HG03039 (cell line): ENCODE measurements at regions not wholly inside any gene's neighbourhood (a gene's known extent, or its start where the extent isn't known, plus 50 kb on each side); places are given as distances from the start of the nearest gene placed in this dataset.
"Not testable (repeated sequence)": the region's sequence is repeated elsewhere in the genome, so short reads cannot be mapped to it uniquely, and the experiment has no call there.

Source experiments
- ATAC-seq: cut with Tn5 transposase; IDR thresholded peaks from one replicate; pipeline ENCODE4 v1.9.1; 2021; ENCODE audit warnings: mild to moderate bottlenecking, moderate library complexity; ENCODE audit not compliant: unreplicated experiment

DNA sequence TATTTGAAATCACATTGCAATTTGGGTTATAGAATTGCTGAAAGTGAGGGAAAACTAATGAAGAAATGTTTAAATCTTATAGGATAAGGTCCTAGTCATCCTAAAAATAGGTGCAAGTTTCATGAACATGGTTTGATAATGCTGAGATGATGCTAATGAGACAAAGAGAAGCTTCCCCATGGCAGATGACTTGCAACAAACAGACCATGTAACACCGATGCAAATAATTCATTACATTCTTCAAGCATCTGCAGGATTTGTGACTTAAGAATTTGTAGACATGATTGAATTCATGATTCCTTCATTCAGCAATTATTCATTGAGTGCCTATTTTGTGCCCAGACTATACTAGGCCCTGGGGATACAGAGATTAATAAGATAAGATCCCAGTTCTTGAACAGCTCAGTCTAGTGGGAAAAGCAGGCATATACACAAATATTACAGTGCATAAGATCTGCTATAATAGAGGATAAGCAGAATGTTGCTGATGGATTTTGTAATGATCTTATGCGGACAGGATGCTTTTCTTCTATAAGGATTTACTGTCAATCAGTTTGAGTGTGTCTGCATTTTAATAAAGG, 367.9 kb upstream of the GBE1 start:
- no peak for ATAC-seq

DNA sequence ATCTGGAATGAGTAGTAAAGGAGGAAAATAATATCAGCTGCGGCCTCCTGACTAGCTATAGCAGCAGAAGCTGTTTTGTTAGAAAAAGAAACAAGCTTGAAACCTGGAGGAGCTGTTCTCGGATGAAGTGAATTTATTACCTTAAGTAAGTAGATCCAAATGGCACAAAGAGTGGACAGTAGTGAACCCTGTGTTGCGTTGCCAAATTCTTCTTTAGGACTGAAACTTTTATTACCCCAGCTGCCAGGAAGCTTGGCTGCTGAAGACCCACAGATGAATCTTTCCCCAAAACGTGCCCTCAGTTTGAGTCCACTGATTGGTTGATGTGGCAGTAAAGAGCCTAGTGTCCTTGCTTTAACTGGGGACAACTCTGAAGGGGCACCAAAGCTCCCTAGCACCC, 366.8 kb upstream of the GBE1 start:
- no peak for ATAC-seq

DNA sequence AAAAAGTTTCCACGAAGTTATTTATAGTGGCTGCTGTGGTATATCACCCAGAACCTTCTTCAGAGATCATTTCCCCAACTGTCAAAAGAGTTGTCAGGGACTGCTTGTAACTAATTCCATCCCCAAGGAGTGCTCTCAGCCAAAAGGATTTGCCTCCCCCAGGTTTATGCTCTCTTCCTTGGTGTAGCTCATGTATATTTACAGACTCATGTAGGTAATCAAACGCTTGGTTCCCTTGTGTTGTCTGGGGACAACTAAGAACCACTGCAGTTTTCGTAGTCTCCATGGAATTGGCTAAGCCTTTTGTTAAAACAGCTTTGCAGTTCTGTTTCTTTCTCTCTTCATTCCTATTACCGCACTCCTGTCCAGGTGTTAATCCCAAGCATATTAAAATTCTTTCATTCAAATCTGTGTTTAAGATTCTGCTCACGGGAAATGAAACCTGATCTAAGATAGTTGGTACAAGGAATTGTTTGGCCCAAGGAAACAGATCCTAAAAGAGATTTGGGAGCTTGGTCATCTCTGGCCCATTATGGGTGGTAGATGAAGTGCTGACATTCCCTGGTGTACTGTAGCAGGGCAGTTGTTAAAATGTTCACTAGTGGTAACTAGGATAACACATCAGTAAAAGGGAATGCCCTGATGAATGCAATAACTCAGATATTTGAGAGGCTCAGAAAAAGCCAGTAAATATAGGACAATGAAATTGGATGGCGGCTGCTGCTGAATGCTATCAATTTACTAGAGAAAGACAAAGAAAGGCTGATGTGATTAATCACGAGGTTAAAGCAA, 361.3 kb upstream of the GBE1 start:
- no peak for ATAC-seq

GRCh38 chr3:82114589-82114988, 353.1 kb upstream of the GBE1 start:
- no peak for ATAC-seq

DNA sequence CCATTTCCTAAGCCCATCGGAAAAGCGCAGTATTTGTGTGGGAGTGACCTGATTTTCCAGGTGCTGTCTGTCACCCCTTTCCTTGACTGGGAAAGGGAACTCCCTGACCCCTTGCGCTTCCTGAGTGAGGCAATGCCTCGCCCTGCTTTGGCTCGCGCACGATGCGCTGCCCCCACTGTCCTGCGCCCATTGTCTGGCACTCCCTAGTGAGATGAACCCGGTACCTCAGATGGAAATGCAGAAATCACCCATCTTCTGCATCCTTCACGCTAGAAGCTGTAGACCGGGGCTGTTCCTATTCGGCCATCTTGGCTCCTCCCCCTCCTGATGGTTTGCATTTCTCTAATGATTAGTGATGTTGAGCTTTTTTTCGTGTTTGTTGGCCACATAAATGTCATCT, 349.3 kb upstream of the GBE1 start:
- ATAC-seq, result not testable (repeated sequence)

- ATAC-seq, result no peak
Measured at GRCh38 chr3:82103241-82103640, 341.8 kb upstream of the GBE1 start.

- ATAC-seq, result no peak
Measured at GRCh38 chr3:82100378-82100777, 338.9 kb upstream of the GBE1 start.

DNA sequence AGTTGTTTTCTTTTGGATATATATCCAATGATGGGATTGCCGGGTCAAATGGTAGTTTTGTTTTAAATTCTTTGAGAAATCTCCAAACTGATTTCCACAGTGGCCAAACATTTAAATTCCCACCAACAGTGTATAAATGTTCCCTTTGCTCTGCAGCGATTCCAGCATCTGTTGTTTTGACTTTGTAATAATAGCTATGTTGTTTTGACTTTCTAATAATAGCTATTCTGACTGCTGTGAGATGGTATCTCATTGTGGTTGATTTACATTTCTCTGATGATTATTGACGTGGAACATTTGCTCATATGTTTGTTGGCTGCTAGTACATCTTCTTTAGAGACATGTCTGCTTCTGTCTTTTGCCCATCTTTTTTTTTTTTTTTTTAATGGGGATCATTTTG, 332.2 kb upstream of the GBE1 start:
- ATAC-seq, result no peak

DNA sequence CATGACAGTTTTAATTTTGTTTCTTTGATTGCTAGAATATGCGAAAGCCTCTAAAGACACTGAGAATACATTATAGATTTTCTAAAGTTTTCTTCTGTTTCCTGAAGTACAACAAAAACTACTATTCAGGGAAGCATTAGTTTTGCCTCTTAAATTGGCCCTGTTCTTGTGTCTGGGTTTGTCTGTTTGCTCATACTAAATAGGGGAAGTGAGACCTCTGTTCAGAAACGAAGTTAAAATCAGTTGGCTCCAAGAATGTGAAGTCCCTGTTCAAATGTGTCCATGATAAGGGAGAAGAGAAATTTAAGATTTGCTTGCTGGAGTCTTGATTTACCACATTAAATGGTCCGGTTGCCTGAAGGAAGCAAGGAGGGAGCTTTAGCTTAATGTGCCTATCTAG, 327.3 kb upstream of the GBE1 start:
- no peak for ATAC-seq

DNA sequence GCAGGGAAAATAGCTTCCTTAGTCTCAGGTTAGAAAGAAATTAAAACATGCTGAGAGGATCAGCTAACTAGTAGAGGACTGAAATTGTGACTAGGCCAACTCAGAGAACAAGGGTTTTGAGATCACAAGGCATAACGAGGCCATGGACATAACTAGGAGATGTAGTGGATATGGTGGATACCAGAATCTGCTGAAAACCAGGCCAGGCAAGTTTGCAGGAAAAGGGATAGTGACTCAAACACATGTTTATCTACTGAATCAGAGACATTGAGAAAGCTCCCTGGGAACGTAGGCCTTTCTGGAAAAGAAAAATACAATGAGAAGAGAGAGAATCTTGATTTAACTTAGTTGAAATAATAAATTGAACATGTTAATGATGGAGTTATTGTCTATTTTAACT, 326.5 kb upstream of the GBE1 start:
- no peak for ATAC-seq

- no peak for ATAC-seq
Measured at GRCh38 chr3:82085851-82086475, 324.5 kb upstream of the GBE1 start.

DNA sequence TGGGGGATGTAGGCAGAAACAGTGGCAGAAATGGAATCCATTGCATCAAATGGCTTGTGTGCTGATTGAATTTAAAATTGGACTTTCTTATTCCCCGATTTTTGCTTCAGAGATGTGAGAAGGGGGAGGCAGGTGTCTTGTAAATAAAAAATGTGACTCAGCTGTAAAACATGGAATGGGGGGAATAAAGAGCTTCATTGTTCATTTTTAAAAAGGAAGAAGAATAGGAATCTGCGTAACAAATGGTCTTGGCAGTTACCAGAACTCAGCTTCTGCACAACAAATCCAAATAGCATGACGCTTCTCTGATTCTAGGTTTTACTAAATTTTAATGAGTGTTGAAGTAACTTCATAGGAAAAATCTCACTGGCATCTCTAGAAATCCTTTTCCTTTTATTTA, 323.9 kb upstream of the GBE1 start:
- no peak for ATAC-seq

- no peak for ATAC-seq
Measured at GRCh38 chr3:82084824-82085223, 323.4 kb upstream of the GBE1 start.

GRCh38 chr3:82082796-82083195, 321.4 kb upstream of the GBE1 start:
- no peak for ATAC-seq

DNA sequence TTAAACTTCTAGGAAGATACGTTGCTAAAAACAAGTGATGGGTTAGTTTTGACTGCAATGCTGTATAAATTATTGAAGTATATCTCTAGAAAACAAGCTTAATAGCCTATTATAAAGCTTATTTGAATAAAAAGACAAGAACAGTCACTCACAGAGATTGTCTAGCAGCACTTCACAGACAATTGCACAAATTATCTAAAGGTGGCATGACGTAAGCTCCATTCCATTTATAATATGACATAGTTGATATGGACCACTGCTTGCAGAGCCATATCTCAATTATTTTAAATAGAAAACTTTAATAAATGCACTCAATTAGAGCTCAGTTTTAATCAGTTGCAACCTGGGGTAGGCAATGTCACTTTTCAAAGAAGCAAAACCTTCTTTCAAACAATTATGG, 319.9 kb upstream of the GBE1 start:
- ATAC-seq, result no peak

DNA sequence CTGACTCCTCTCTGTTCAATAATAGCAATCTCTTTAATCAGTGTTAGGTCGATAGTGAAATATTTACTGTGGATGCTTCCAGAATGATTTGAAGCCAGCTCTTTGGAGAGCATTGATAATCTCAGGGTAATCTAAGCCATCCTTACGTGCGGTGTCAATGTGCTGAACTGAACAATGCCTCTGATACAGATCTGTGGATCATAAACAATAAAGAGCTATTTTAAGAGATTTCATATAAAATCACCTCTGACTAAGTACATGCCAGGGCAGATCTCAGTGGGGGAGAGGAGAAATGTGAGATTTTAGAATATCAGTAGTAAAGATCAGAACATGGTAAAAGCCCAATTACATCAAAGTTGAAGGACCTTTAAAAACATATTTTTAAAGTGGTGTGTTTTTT, 319.3 kb upstream of the GBE1 start:
- no peak for ATAC-seq

GRCh38 chr3:82080261-82080660, 318.8 kb upstream of the GBE1 start:
- ATAC-seq, result no peak

DNA sequence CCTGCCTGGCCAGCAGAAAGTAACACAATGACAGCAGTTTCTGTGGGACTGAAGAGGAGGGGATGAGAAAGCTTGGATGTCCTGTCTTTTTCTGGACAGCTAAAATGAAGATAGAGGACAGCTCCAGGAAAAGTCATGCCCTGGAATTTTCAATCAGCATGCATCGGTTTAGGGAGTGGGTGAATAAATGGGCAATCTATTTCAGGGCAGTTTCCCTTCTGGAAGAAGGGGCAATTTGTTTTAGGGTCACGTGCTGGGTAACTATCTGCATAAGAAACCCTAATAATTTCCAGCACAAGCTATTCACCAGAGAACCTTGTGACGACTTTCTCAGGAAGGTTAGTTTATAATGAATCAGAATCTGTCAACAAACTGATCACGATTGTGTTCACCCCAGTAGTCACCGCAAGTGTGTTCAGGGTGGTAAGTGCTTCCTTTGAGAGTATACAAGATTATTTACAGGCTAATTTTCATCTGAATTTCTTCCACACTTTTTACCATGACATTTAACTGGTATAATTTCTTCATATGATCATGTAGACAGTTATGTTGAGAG, 318.0 kb upstream of the GBE1 start:
- no peak for ATAC-seq

DNA sequence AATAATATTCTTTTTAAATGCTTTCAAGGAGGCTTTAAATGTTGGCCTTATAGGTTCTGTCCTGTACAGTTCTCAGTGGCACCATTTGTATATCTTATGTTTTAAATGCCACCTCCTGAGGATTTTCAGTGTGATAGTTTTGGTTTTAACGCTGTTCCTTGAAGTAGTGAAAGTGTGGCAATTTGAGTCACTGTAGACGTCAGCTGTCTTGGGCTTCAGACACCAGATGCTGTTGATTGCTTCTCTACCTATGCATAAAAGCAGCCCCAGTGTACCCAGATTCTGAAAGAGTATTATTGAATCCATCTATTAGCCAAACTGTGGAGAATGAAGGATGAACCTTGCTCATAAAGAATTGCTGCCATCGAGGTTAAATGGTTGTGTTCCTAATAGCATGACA, 316.8 kb upstream of the GBE1 start:
- ATAC-seq, result no peak

GRCh38 chr3:82067420-82067819, 306.0 kb upstream of the GBE1 start:
- no peak for ATAC-seq

DNA sequence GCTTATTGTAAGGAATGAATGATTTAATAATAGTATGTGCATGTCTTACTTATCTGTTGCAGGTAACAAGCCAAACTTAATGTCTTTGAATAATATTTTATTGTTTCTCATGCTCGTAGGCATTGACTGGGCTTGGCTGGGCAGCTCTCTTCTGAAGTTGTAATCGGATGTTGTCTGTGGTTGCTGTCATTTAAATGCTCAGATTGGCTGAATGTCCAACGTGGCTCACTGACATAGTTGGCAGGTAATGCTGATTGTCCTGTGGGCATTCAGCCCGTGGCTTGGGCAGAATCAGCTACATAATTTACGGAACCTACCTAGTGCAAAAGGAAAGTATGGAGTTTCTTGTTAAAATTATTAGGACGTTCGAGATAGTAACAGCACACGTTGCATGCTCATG, 297.4 kb upstream of the GBE1 start:
- no peak for ATAC-seq

DNA sequence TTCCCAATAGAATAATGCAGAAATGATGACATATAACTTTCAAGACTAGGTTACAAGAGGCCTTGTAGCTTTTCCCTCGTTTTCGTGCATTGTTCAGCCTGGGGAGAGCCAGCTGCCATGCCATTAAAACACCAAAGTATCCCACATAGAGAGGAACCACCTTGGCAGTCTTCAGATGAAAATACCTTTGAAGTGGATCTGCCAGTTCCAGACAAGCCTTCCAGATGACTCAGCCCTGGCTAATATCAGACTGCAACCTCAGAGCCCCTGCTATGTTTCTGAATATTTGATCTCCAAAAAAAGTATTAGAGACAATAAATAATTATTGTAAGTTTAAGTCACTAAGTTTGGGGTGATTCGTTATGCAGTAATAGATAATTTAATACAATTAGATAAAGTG, 294.3 kb upstream of the GBE1 start:
- ATAC-seq, result no peak
